H9 (cell line): ENCODE measurements at regions not wholly inside any gene's neighbourhood (a gene's known extent, or its start where the extent isn't known, plus 50 kb on each side); places are given as distances from the start of the nearest gene placed in this dataset.

Source experiments
- DNase-seq: peaks from one replicate; pipeline ENCODE4 v3.0.0-alpha.2; 2017
- H2AFZ ChIP-seq: one replicate; pipeline ENCODE4 v1.6.1; 2013; ENCODE audit warnings: mild to moderate bottlenecking, low read length, control low read depth, moderate library complexity
- H2AK5ac ChIP-seq: 2 replicates; pipeline ENCODE4 v1.6.1; 2013; ENCODE audit warnings: low read length, control low read depth, mixed read lengths; ENCODE audit not compliant: insufficient read length
- H2BK120ac ChIP-seq: one replicate; pipeline ENCODE4 v1.6.1; 2013; ENCODE audit warnings: low read depth, mild to moderate bottlenecking, low read length, control low read depth, inconsistent platforms; ENCODE audit not compliant: poor library complexity, severe bottlenecking
- H2BK12ac ChIP-seq: 2 replicates; pipeline ENCODE4 v1.6.1; 2013; ENCODE audit warnings: low read length, control low read depth, mixed read lengths, low read depth; ENCODE audit not compliant: insufficient read length
- H2BK15ac ChIP-seq: 2 replicates; pipeline ENCODE4 v1.6.1; 2013; ENCODE audit warnings: low read depth, low read length, control low read depth
- H2BK20ac ChIP-seq: one replicate; pipeline ENCODE4 v1.6.1; 2013; ENCODE audit warnings: low read depth, mild to moderate bottlenecking, low read length, control low read depth, inconsistent platforms; ENCODE audit not compliant: poor library complexity, severe bottlenecking
- H2BK5ac ChIP-seq: 2 replicates; pipeline ENCODE4 v1.6.1; 2013; ENCODE audit warnings: low read length, control low read depth, mixed read lengths; ENCODE audit not compliant: insufficient read length
- H3K14ac ChIP-seq: 2 replicates; pipeline ENCODE4 v1.6.1; 2013; ENCODE audit warnings: low read length, control low read depth; ENCODE audit not compliant: insufficient read depth
- H3K18ac ChIP-seq: 2 replicates; pipeline ENCODE4 v1.6.1; 2013; ENCODE audit warnings: low read depth, mild to moderate bottlenecking, mixed read lengths, low read length, control low read depth; ENCODE audit not compliant: insufficient read length
- H3K23ac ChIP-seq: 2 replicates; pipeline ENCODE4 v1.6.1; 2013; ENCODE audit warnings: low read length, control low read depth, mixed read lengths, low read depth; ENCODE audit not compliant: insufficient read length
- H3K23me2 ChIP-seq: 2 replicates; pipeline ENCODE4 v1.6.1; 2013; ENCODE audit warnings: low read depth, mild to moderate bottlenecking, mixed read lengths, low read length, control low read depth; ENCODE audit not compliant: insufficient read length, poor library complexity, severe bottlenecking
- H3K27ac ChIP-seq: 2 replicates; pipeline ENCODE4 v1.5.1; 2013; ENCODE audit warnings: low read length, control low read depth, mixed read lengths, low read depth; ENCODE audit not compliant: insufficient read length
- H3K27me3 ChIP-seq: 2 replicates; pipeline ENCODE4 v1.6.1; 2013; ENCODE audit warnings: low read length, control low read depth, inconsistent platforms; ENCODE audit not compliant: insufficient read depth
- H3K4ac ChIP-seq: 2 replicates; pipeline ENCODE4 v1.6.1; 2013; ENCODE audit warnings: low read depth, mild to moderate bottlenecking, control low read depth, inconsistent platforms, low read length, moderate library complexity
- H3K4me1 ChIP-seq: 2 replicates; pipeline ENCODE4 v1.6.1; 2013; ENCODE audit warnings: low read length, control low read depth, inconsistent platforms; ENCODE audit not compliant: insufficient read depth
- H3K4me2 ChIP-seq: 2 replicates; pipeline ENCODE4 v1.6.1; 2013; ENCODE audit warnings: low read length, control low read depth, mixed read lengths; ENCODE audit not compliant: insufficient read length, insufficient read depth
- H3K56ac ChIP-seq: 2 replicates; pipeline ENCODE4 v1.6.1; 2013; ENCODE audit warnings: low read depth, mild to moderate bottlenecking, mixed read lengths, low read length, control low read depth; ENCODE audit not compliant: insufficient read length
- H3K79me1 ChIP-seq: 2 replicates; pipeline ENCODE4 v1.6.1; 2013; ENCODE audit warnings: low read depth, mild to moderate bottlenecking, moderate library complexity, low read length, control low read depth, inconsistent platforms; ENCODE audit not compliant: insufficient read depth, poor library complexity, severe bottlenecking
- H3K79me2 ChIP-seq: 2 replicates; pipeline ENCODE4 v1.6.1; 2013; ENCODE audit warnings: low read length, control low read depth, inconsistent platforms; ENCODE audit not compliant: insufficient read depth
- H3K9ac ChIP-seq: 2 replicates; pipeline ENCODE4 v1.6.1; 2013; ENCODE audit warnings: low read length, control low read depth, mixed read lengths; ENCODE audit not compliant: insufficient read length; ENCODE audit errors: extremely low read depth
- H3K9me3 ChIP-seq: one replicate; pipeline ENCODE4 v1.6.1; 2013; ENCODE audit warnings: low read depth, low read length, inconsistent platforms; ENCODE audit not compliant: control insufficient read depth
- H3T11ph ChIP-seq: one replicate; pipeline ENCODE4 v1.6.1; 2013; ENCODE audit warnings: mild to moderate bottlenecking, low read length, control low read depth, inconsistent platforms
- H4K20me1 ChIP-seq: one replicate; pipeline ENCODE4 v1.6.1; 2013; ENCODE audit not compliant: control insufficient read depth, insufficient read length, insufficient read depth
- H4K5ac ChIP-seq: 2 replicates; pipeline ENCODE4 v1.6.1; 2013; ENCODE audit warnings: low read depth, mild to moderate bottlenecking, mixed read lengths, low read length, control low read depth; ENCODE audit not compliant: insufficient read length
- H4K8ac ChIP-seq: replicated peaks from 2 replicates; pipeline ENCODE4 v1.6.1; 2013; ENCODE audit warnings: low read length, control low read depth, mixed read lengths, low read depth; ENCODE audit not compliant: insufficient read length
- H4K91ac ChIP-seq: 2 replicates; pipeline ENCODE4 v1.6.1; 2013; ENCODE audit warnings: low read depth, mild to moderate bottlenecking, moderate library complexity, mixed read lengths, low read length, control low read depth; ENCODE audit not compliant: insufficient read length
- H3K27ac Mint-ChIP-seq, 3 experiments: 2 replicates in 2 of 3; 3 replicates in 1 of 3; pipeline ENCODE4 v1.8.0; 2020 to 2021; ENCODE audit warnings: mixed read lengths in 3 of 3, mild to moderate bottlenecking in 1 of 3, moderate library complexity in 1 of 3
- H3K27me3 Mint-ChIP-seq: 2 replicates; pipeline ENCODE4 v1.8.0; 2021; ENCODE audit warnings: low read depth, mild to moderate bottlenecking, moderate library complexity, mixed read lengths
- H3K36me3 Mint-ChIP-seq, 3 experiments: 2 replicates in 2 of 3; 3 replicates in 1 of 3; pipeline ENCODE4 v1.8.0; 2020 to 2021; ENCODE audit warnings: low read depth in 3 of 3, mixed read lengths in 3 of 3; ENCODE audit not compliant: insufficient read depth in 1 of 3
- H3K4me1 Mint-ChIP-seq, 2 experiments: 2 replicates each; pipeline ENCODE4 v1.8.0; 2020; ENCODE audit warnings: mixed read lengths in 2 of 2
- H3K4me3 Mint-ChIP-seq, 2 experiments: 2 replicates in 1 of 2; 3 replicates in 1 of 2; pipeline ENCODE4 v1.8.0; 2020 to 2021; ENCODE audit warnings: mild to moderate bottlenecking in 2 of 2, mixed read lengths in 2 of 2, moderate library complexity in 1 of 2
- H3K9me3 Mint-ChIP-seq, 2 experiments: 2 replicates in 1 of 2; 3 replicates in 1 of 2; pipeline ENCODE4 v1.8.0; 2020; ENCODE audit warnings: mild to moderate bottlenecking in 2 of 2, mixed read lengths in 2 of 2, moderate library complexity in 1 of 2
- WGBS: extraction: QIAGEN DNeasy Blood & Tissue Kit; methylation state at CpG from one replicate; pipeline ENCODE4 v1.1.7; 2013; ENCODE audit warnings: missing lambda C conversion rate, low lambda C conversion rate, mixed read lengths; ENCODE audit not compliant: insufficient read length; ENCODE audit errors: extremely low coverage; 5-methylcytosine and 5-hydroxymethylcytosine counted together
- TF ChIP-seq, protein P1 (sequence below): fragments of 200-600 bp; sonication (generic); conservative IDR thresholded peaks from 3 replicates; pipeline ENCODE4 v1.8.0; 2021; ENCODE audit warnings: antibody characterized with exemption, mild to moderate bottlenecking

DNA sequence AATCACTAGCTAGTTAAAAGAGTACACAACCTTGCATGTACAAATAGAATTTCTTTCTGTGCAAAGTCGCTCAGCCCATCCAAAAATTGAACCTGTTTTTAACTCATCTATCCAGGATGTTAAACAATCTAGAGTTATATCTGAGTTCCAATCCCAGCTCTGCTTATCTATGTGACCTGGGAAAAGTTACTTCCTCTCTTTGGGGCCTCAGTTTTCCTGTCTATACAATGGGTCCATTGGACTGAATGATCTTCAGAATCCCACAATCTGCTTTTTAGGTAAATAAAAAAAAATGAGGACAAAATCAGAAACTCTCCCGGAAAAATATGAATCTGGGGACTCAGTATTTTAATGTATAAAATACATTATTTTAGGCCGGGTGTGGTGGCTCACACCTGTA, 389.5 kb upstream of the PROX1 start:
- H2BK5ac ChIP-seq, result no peak overlapping the region
- H3K27me3 Mint-ChIP-seq, result no peaks in the 10 kb centered on the region
- no peak overlapping the region for H2AFZ ChIP-seq
- no peak overlapping the region for H3K23ac ChIP-seq
- no peak overlapping the region for H2BK12ac ChIP-seq
- no peak overlapping the region for H3K4me3 Mint-ChIP-seq
- no peak overlapping the region for H3K18ac ChIP-seq
- H3K27ac Mint-ChIP-seq, result no peak overlapping the region
- DNase-seq, result no peak
- no peak overlapping the region for H2BK20ac ChIP-seq
- H3K4me1 Mint-ChIP-seq, result peaks cover 0 to 2% of the 10 kb centered on the region in 2 experiments; a peak in 2 of 4 replicates
- no peak overlapping the region for H2BK120ac ChIP-seq
- H2BK15ac ChIP-seq, result no peak overlapping the region
- no peak overlapping the region for H3K4ac ChIP-seq
- no peak overlapping the region for H3K56ac ChIP-seq
- no peak overlapping the region for H2AK5ac ChIP-seq
- H3K14ac ChIP-seq, result no peak overlapping the region
- H3K79me1 ChIP-seq, result no peaks in the 10 kb centered on the region
- H3T11ph ChIP-seq, result no peak overlapping the region
- H3K36me3 Mint-ChIP-seq, result no peaks in the 10 kb centered on the region
- no peak overlapping the region for H3K4me2 ChIP-seq
- H4K91ac ChIP-seq, result no peak overlapping the region
- no peaks in the 10 kb centered on the region for H3K27me3 ChIP-seq
- H3K23me2 ChIP-seq, result no peaks in the 10 kb centered on the region
- TF ChIP-seq, protein P1, sequence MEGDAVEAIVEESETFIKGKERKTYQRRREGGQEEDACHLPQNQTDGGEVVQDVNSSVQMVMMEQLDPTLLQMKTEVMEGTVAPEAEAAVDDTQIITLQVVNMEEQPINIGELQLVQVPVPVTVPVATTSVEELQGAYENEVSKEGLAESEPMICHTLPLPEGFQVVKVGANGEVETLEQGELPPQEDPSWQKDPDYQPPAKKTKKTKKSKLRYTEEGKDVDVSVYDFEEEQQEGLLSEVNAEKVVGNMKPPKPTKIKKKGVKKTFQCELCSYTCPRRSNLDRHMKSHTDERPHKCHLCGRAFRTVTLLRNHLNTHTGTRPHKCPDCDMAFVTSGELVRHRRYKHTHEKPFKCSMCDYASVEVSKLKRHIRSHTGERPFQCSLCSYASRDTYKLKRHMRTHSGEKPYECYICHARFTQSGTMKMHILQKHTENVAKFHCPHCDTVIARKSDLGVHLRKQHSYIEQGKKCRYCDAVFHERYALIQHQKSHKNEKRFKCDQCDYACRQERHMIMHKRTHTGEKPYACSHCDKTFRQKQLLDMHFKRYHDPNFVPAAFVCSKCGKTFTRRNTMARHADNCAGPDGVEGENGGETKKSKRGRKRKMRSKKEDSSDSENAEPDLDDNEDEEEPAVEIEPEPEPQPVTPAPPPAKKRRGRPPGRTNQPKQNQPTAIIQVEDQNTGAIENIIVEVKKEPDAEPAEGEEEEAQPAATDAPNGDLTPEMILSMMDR, result no peak
- H3K4me1 ChIP-seq, result no peaks in the 10 kb centered on the region
- no peaks in the 10 kb centered on the region for H3K79me2 ChIP-seq
- H3K27ac ChIP-seq, result no peak overlapping the region
- H4K5ac ChIP-seq, result no peak overlapping the region
- no peaks in the 10 kb centered on the region for H3K9me3 Mint-ChIP-seq
- H3K9ac ChIP-seq, result no peak overlapping the region
- H3K9me3 ChIP-seq, result no peaks in the 10 kb centered on the region
- H4K20me1 ChIP-seq, result no peaks in the 10 kb centered on the region
- no CpG with 5 or more reads among the region's 3 CpGs for WGBS
- no peak overlapping the region for H4K8ac ChIP-seq
